ENCODE measurements at regions not wholly inside any gene's neighbourhood (a gene's known extent, or its start where the extent isn't known, plus 50 kb on each side); places are given as distances from the start of the nearest gene placed in this dataset.
"Not testable (repeated sequence)": the region's sequence is repeated elsewhere in the genome, so short reads cannot be mapped to it uniquely, and the experiment has no call there.

DNA sequence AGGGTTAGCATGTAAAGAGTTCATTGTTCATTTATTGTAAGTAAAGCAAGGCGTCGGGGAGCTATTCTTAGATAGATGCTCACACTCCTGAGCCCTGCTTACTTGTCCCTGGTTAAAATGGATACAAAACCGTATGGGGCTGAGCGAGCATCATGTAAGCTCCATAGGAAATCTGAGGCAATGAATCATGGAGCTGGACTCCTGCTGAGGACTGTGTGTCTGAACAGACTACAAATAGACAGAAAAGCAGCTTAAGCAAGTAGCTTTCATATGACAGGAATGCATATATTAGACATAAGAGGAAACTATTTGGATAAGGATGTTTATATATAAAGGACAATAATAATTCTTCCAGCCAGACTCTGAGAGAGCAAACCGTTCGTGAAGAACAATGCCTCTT is 604.9 kb upstream of the PTBP2 start:
- Histone ChIP-seq H3K27me3 (no peaks in the 10 kb centered on the region), H3K4me3 (ENCODE audit: low read depth, low read length) (no peak overlapping the region), H3K4me1 (no peaks in the 10 kb centered on the region), H3K9me3 (no peaks in the 10 kb centered on the region), H3K36me3 (no peaks in the 10 kb centered on the region)
- no peak for DNase-seq
- TF ChIP-seq CTCF (IDR thresholded peaks at IDR 0.05; ENCODE audit: low read depth, low read length), result no peak

GRCh38 chr1:96130432-96130831 is 591.2 kb upstream of the PTBP2 start:
- H3K36me3 ChIP-seq, result no peaks in the 10 kb centered on the region
- H3K4me3 ChIP-seq (ENCODE audit: low read depth, low read length), result no peak overlapping the region
- H3K4me1 ChIP-seq, result no peaks in the 10 kb centered on the region
- no peak for TF ChIP-seq CTCF (IDR thresholded peaks at IDR 0.05; ENCODE audit: low read depth, low read length)
- no peaks in the 10 kb centered on the region for H3K27me3 ChIP-seq
- DNase-seq, result no peak
- no peaks in the 10 kb centered on the region for H3K9me3 ChIP-seq

DNA sequence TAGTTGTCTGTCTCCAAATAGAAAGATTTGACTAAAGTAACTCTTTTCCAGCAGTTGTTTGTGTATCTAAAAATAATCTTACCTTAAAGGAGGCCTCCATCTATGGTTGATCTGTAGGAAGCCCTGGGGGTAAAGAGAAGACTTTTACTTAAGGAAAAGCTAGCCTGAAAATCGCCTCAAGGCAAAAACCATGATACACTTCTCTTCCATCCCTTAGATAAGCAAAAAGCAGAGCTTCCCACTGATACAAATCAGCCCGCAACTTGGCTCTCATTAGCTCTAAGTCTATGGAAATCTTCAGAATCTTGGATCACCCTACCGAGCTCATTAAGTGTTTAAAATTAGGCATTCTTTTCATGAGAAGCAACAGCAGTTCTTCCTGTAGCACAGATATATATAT is 576.9 kb upstream of the PTBP2 start:
- Histone ChIP-seq H3K9me3 (no peaks in the 10 kb centered on the region), H3K36me3 (no peaks in the 10 kb centered on the region), H3K4me3 (ENCODE audit: low read depth, low read length) (no peak overlapping the region), H3K4me1 (no peaks in the 10 kb centered on the region), H3K27me3 (no peaks in the 10 kb centered on the region)
- TF ChIP-seq CTCF (IDR thresholded peaks at IDR 0.05; ENCODE audit: low read depth, low read length), result no peak
- DNase-seq, result no peak

- TF ChIP-seq CTCF (IDR thresholded peaks at IDR 0.05; ENCODE audit: low read depth, low read length), result no peak
- no peaks in the 10 kb centered on the region for H3K4me1 ChIP-seq
- H3K36me3 ChIP-seq, result no peaks in the 10 kb centered on the region
- no peaks in the 10 kb centered on the region for H3K9me3 ChIP-seq
- no peak for DNase-seq
- no peaks in the 10 kb centered on the region for H3K27me3 ChIP-seq
- no peak overlapping the region for H3K4me3 ChIP-seq (ENCODE audit: low read depth, low read length)
Observed at GRCh38 chr1:96145492-96145891, 576.1 kb upstream of the PTBP2 start.

DNA sequence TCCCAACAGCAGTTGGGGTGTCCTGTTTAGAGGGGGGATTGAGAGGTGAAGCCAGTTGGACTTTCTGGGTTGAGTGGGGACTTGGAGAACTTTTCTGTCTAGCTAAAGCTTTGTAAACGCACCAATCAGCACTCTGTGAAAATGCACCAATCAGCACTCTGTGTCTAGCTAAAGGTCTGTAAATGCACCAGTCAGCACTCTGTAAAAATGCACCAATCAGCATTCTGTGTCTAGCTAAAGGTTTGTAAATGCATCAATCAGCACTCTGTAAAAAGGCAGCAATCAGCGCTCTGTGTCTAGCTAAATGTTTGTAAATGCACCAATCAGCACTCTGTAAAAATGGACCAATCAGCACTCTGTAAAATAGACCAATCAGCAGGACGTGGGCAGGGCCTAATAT is 568.6 kb upstream of the PTBP2 start:
- not testable (repeated sequence) for H3K4me1 ChIP-seq; H3K27me3 ChIP-seq; DNase-seq; H3K4me3 ChIP-seq (ENCODE audit: low read depth, low read length); H3K36me3 ChIP-seq; H3K9me3 ChIP-seq

DNA sequence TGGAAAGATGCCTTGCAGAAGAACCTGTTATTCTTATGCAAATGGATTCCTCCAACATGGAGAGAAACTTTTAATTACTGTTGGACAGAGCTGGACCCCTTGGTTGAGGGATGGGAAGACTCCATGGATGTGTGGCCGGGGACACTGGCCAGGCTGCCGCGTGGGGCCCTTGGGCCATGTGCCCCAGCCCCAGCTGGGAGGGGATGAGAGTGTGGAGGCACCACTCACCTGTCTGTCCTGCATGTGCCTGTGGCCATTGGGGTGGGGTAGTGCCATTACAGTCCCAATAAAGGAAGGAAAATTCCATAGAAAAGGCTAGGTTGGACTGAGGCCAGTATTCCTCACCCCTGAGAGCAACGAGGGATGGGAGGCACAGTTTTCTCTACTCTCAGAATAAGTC is 564.5 kb upstream of the PTBP2 start:
- no peaks in the 10 kb centered on the region for H3K27me3 ChIP-seq
- no peak for TF ChIP-seq CTCF (IDR thresholded peaks at IDR 0.05; ENCODE audit: low read depth, low read length)
- H3K4me1 ChIP-seq, result no peaks in the 10 kb centered on the region
- no peak for DNase-seq
- H3K9me3 ChIP-seq, result no peaks in the 10 kb centered on the region
- no peak overlapping the region for H3K4me3 ChIP-seq (ENCODE audit: low read depth, low read length)
- no peaks in the 10 kb centered on the region for H3K36me3 ChIP-seq

DNA sequence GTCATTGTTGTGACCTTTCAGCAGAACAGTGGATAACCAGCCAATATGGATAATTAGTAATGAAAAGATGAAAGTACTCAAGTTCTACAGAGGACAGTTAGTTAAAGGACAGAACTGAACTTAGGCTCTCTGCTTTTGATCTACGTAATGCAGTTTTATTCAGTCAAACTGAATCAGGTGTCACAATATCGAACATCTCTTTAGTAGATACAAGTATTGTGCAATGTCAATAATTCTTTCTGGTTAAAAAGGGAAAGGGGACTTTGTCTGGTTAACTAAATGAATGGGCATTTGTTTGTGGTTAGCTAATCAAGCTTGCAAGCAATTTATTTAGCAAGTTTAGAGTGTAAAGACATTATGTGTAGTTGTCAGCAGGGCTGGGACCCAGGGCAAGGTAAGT is 562.2 kb upstream of the PTBP2 start:
- DNase-seq, result no peak
- H3K4me3 ChIP-seq (ENCODE audit: low read depth, low read length), result no peak overlapping the region
- H3K4me1 ChIP-seq, result no peaks in the 10 kb centered on the region
- no peak for TF ChIP-seq CTCF (IDR thresholded peaks at IDR 0.05; ENCODE audit: low read depth, low read length)
- H3K27me3 ChIP-seq, result no peaks in the 10 kb centered on the region
- H3K36me3 ChIP-seq, result no peaks in the 10 kb centered on the region
- no peaks in the 10 kb centered on the region for H3K9me3 ChIP-seq
